Subcutaneous abdominal adipose tissue (tissue), 5 donors: ENCODE measurements at regions not wholly inside any gene's neighbourhood (a gene's known extent, or its start where the extent isn't known, plus 50 kb on each side); places are given as distances from the start of the nearest gene placed in this dataset.

Experiments used
- H3K27ac ChIP-seq: one replicate; pipeline ENCODE4 v1.7.0; 2013; ENCODE audit warnings: low read depth, mild to moderate bottlenecking, inconsistent platforms, low read length, moderate library complexity
- H3K27me3 ChIP-seq, 5 donors: one replicate each; pipeline ENCODE4 v1.7.0; 2013; ENCODE audit warnings: low read length in 5 of 5, inconsistent platforms in 1 of 5; ENCODE audit not compliant: control insufficient read depth in 5 of 5, insufficient read depth in 4 of 5
- H3K36me3 ChIP-seq, 5 donors: one replicate each; pipeline ENCODE4 v1.7.0; 2013; ENCODE audit warnings: low read length in 5 of 5; ENCODE audit not compliant: control insufficient read depth in 5 of 5, insufficient read depth in 5 of 5
- H3K4me1 ChIP-seq, 5 donors: one replicate each; pipeline ENCODE4 v1.7.0; 2013; ENCODE audit warnings: low read length in 5 of 5, mild to moderate bottlenecking in 3 of 5, moderate library complexity in 1 of 5; ENCODE audit not compliant: control insufficient read depth in 5 of 5, insufficient read depth in 5 of 5
- H3K4me3 ChIP-seq, 5 donors: one replicate each; pipeline ENCODE4 v1.7.0; 2013; ENCODE audit warnings: low read length in 5 of 5, low read depth in 1 of 5
- H3K9ac ChIP-seq, 5 donors: one replicate each; pipeline ENCODE4 v1.7.0; 2013; ENCODE audit warnings: low read length in 5 of 5, mild to moderate bottlenecking in 4 of 5, moderate library complexity in 3 of 5
- H3K9me3 ChIP-seq, 5 donors: one replicate each; pipeline ENCODE4 v1.7.0; 2013; ENCODE audit warnings: low read length in 5 of 5; ENCODE audit not compliant: control insufficient read depth in 5 of 5
- donor health status: healthy.
- donor health status: healthy.
- donor health status: healthy.
- donor health status: healthy.
- donor health status: healthy.

GRCh38 chr5:89450149-89450538 is 567.2 kb upstream of the MEF2C start:
- no peaks in the 10 kb centered on the region for H3K9me3 ChIP-seq
- no peaks in the 10 kb centered on the region for H3K4me1 ChIP-seq
- H3K36me3 ChIP-seq, result no peaks in the 10 kb centered on the region
- H3K4me3 ChIP-seq, result no peak overlapping the region
- H3K27me3 ChIP-seq, result no peaks in the 10 kb centered on the region
- H3K9ac ChIP-seq, result no peak overlapping the region
- no peak overlapping the region for H3K27ac ChIP-seq

GRCh38 chr5:89449392-89450148 is 566.6 kb upstream of the MEF2C start:
- H3K27ac ChIP-seq, result no peak overlapping the region
- H3K36me3 ChIP-seq, result no peaks in the 10 kb centered on the region
- no peaks in the 10 kb centered on the region for H3K27me3 ChIP-seq

GRCh38 chr5:89447027-89447426 is 564.0 kb upstream of the MEF2C start:
- Histone ChIP-seq H3K9ac (no peak overlapping the region), H3K9me3 (no peaks in the 10 kb centered on the region), H3K27ac (no peak overlapping the region), H3K27me3 (no peaks in the 10 kb centered on the region), H3K36me3 (no peaks in the 10 kb centered on the region), H3K4me3 (no peak overlapping the region), H3K4me1 (no peaks in the 10 kb centered on the region)

More at GRCh38 chr5:89449392-89450148, 566.6 kb upstream of the MEF2C start:
- Histone ChIP-seq H3K4me3 (no peak overlapping the region), H3K9me3 (no peaks in the 10 kb centered on the region), H3K4me1 (no peaks in the 10 kb centered on the region), H3K9ac (no peak overlapping the region)

GRCh38 chr5:89445106-89445745 is 562.2 kb upstream of the MEF2C start:
- H3K4me3 ChIP-seq, result no peak overlapping the region
- no peak overlapping the region for H3K27ac ChIP-seq
- no peak overlapping the region for H3K9ac ChIP-seq
- H3K36me3 ChIP-seq, result no peaks in the 10 kb centered on the region
- H3K9me3 ChIP-seq, result no peaks in the 10 kb centered on the region
- no peaks in the 10 kb centered on the region for H3K4me1 ChIP-seq
- no peaks in the 10 kb centered on the region for H3K27me3 ChIP-seq

- H3K27ac ChIP-seq, result no peak overlapping the region
- no peaks in the 10 kb centered on the region for H3K36me3 ChIP-seq
- no peak overlapping the region for H3K9ac ChIP-seq
- no peaks in the 10 kb centered on the region for H3K4me1 ChIP-seq
- no peaks in the 10 kb centered on the region for H3K27me3 ChIP-seq
- no peak overlapping the region for H3K4me3 ChIP-seq
- no peaks in the 10 kb centered on the region for H3K9me3 ChIP-seq
Observed at GRCh38 chr5:89444088-89444487, 561.1 kb upstream of the MEF2C start.

- H3K36me3 ChIP-seq, result no peaks in the 10 kb centered on the region
- H3K4me1 ChIP-seq, result no peaks in the 10 kb centered on the region
- no peak overlapping the region for H3K27ac ChIP-seq
- no peaks in the 10 kb centered on the region for H3K27me3 ChIP-seq
- H3K9ac ChIP-seq, result no peak overlapping the region
- H3K4me3 ChIP-seq, result no peak overlapping the region
- no peaks in the 10 kb centered on the region for H3K9me3 ChIP-seq
Observed at GRCh38 chr5:89443508-89443907, 560.5 kb upstream of the MEF2C start.

GRCh38 chr5:89441965-89442364 is 559.0 kb upstream of the MEF2C start:
- no peaks in the 10 kb centered on the region for H3K4me1 ChIP-seq
- no peaks in the 10 kb centered on the region for H3K9me3 ChIP-seq
- no peak overlapping the region for H3K27ac ChIP-seq
- no peak overlapping the region for H3K9ac ChIP-seq
- no peaks in the 10 kb centered on the region for H3K27me3 ChIP-seq
- H3K36me3 ChIP-seq, result no peaks in the 10 kb centered on the region
- H3K4me3 ChIP-seq, result no peak overlapping the region

GRCh38 chr5:89440670-89441069 is 557.7 kb upstream of the MEF2C start:
- Histone ChIP-seq H3K36me3 (no peaks in the 10 kb centered on the region), H3K27ac (no peak overlapping the region), H3K9ac (no peak overlapping the region), H3K27me3 (no peaks in the 10 kb centered on the region), H3K4me3 (no peak overlapping the region), H3K9me3 (no peaks in the 10 kb centered on the region), H3K4me1 (no peaks in the 10 kb centered on the region)

- Histone ChIP-seq H3K27me3 (no peaks in the 10 kb centered on the region), H3K36me3 (no peaks in the 10 kb centered on the region), H3K9me3 (no peaks in the 10 kb centered on the region), H3K9ac (no peak overlapping the region), H3K4me3 (no peak overlapping the region), H3K27ac (no peak overlapping the region), H3K4me1 (no peaks in the 10 kb centered on the region)
Observed at GRCh38 chr5:89437450-89438435, 554.8 kb upstream of the MEF2C start.

- Histone ChIP-seq H3K27ac (no peak overlapping the region), H3K27me3 (no peaks in the 10 kb centered on the region), H3K4me3 (no peak overlapping the region), H3K9ac (no peak overlapping the region), H3K9me3 (no peaks in the 10 kb centered on the region), H3K4me1 (no peaks in the 10 kb centered on the region), H3K36me3 (no peaks in the 10 kb centered on the region)
Observed at GRCh38 chr5:89436464-89436863, 553.5 kb upstream of the MEF2C start.
